ENCODE measurements at regions not wholly inside any gene's neighbourhood (a gene's known extent, or its start where the extent isn't known, plus 50 kb on each side); places are given as distances from the start of the nearest gene placed in this dataset.
"Not testable (repeated sequence)": the region's sequence is repeated elsewhere in the genome, so short reads cannot be mapped to it uniquely, and the experiment has no call there.

DNA sequence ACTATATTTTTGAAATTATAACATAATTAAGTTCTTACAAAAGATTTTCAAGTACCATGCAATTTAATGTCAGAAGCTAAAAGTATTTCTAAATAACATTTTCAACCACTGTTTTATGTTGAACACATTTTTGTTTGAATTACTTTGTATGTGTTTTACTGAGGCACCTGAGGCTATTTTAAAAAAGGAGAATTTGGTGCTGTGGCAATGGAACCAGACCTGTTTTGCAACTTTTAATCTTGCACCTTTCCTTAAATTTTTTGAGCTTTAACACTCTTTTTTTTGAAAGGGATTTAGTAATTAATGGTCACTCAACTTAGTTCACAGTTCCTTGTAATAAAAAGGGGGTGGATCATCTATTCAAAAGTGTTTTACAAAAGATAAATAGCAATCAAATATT lies 561.6 kb downstream of the ZBBX start:
- DNase-seq (ENCODE audit: low read depth, low spot score) = no peak

DNA sequence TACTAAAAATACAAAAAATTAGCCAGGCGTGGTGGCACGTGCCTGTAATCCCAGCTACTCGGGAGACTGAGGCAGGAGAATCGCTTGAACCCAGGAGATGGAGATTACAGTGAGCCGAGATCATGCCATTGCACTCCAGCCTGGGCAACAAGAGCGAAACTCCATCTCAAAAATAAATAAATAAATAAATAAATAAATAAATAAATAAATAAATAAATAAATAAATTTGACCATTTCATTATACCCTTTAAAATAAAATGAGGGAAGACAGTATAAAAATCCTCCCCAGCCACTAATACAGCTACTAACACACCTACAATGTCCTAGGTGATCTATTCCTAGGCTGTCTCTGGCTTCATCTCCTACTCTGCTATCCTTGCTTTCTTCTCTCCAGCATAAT lies 562.8 kb downstream of the ZBBX start:
- not testable (repeated sequence) for DNase-seq (ENCODE audit: low read depth, low spot score)

DNA sequence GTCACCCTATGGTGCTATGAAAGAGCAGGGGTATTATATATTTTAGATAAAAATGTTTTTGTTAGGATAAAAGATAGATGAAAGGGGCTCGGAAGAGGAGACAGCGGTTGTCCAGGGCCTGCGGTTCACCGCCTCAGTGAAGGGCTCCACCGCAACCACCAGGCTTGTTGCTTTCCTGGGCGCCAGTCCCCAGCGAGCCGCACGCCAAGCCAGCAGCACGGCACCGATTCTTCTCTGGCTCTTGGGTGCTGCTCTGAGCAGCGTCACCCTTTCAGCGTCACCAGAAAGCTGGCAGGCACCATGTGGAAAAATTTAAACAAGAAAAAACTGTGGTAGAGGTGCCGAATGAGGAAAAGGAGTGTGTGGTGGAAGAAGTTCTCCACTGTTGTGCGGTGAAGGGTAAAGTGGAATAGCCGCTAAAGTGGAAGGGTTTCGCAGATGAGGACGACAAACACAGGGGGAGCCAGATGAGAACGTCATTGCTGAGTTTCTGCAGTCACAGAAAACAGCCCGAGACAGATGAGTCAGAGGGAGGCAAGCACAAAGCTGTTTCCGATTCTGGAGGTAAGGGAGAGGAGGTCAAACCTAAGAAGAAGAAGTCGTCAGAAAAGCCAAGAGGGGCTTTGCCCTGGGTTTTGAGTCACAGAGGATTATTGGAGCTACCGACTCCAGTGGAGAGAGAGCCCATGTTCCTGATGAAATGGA lies 569.2 kb downstream of the ZBBX start:
- no peak for DNase-seq (ENCODE audit: low read depth, low spot score)

DNA sequence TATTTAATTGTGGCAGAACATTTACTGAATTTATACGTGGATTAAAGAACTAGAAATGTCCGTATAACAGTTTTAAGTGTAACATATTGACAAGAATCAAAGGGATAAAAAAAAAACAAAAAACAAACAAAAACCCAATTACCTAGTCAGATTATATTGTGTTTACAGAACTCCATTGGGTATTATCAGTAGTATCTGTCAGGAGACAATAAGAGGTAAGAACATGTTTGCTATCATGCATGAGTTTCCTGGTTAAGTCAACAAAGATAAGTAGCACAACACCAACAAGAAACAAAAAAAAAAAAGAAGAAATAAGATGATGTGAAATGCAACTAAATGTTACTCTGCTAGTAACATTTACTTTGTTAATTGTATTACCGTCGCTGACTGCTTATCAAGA lies 570.6 kb downstream of the ZBBX start:
- no peak for DNase-seq (ENCODE audit: low read depth, low spot score)

DNA sequence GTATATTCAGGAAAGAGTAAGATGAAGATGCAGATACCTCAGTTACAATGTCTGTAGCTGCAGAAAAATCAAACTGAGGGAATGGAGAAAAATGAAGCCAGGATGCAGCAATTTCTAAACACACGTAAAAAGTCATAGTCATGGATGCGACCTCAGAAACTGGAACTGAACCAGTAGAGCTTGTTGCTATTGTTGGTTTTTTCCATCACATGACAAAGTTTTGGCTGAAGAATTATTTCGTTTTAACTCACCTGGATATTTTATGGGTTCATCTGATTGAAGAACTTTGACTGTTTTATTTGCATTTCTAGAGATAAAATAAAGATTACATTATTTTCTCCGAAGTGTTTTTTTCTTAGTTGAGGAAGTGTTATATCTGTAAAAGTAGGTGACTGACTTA lies 591.2 kb downstream of the ZBBX start:
- DNase-seq (ENCODE audit: low read depth, low spot score) = no peak

DNA sequence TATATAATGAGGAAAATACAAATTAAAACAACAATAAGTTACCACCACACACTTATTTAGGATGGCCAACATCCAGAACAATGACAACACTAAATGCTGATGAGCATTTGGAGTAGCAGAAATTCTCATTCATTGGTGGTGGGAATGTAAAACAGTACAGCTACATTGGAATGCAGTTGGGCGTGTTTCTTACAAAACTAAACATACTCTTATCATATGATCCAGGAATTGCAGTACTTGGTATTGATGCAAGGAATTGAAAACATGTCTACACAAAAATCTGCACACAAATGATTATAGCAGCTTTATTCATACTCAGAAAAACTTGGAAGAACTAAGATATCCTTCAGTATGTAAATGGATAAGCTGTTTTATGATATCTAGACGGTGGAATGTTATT lies 594.2 kb downstream of the ZBBX start:
- peak; percentile 2 for DNase-seq (ENCODE audit: low read depth, low spot score)

DNA sequence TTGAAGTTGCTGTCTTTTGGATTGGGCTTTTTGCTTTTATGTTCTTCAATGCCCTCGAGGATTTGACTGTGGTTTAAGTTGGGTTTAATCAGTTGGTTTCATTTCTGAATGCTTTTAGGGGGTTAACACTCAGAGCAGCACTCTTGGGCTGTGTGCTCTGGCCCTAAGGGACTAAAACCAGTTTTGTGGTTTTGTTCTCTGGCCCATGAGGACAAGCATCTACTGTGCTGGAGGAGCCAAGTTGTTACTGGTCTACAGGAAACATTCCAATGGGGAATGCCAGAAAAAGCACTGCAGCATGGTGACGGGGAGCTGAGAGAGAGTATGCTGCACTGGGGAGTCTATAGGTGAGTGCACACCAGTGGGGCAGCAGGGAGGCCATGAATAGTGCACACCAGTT lies 596.9 kb downstream of the ZBBX start:
- DNase-seq (ENCODE audit: low read depth, low spot score) = peak; percentile 2

DNA sequence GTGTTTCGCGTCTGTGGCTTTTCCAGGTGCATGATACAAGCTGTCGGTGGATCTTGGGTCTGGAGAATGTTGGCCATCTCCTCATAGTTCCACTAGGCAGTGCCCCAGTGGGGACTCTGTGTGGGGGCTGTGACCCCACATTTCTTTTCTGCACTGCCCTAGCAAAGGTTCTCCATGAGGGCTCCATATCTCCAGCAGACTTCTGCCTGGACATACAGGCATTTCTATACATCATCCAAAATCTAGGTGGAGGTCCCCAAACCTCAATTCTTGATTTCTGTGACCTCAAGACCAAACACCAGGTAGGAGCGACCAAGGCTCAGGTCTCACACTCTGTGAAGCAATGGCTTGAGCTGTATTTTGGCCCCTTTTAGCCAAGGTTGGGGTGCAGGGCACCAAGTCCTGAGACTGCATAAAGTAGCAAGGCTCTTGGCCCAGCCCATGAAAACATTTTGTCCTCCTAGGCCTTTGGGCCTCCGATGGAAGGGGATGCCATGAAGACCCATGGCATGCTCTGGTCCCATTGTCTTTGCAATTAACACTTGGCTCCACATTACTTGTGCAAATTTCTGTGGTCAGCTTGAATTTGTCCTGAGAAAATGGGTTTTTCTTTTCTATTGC lies 615.3 kb downstream of the ZBBX start:
- DNase-seq (ENCODE audit: low read depth, low spot score) = no peak

DNA sequence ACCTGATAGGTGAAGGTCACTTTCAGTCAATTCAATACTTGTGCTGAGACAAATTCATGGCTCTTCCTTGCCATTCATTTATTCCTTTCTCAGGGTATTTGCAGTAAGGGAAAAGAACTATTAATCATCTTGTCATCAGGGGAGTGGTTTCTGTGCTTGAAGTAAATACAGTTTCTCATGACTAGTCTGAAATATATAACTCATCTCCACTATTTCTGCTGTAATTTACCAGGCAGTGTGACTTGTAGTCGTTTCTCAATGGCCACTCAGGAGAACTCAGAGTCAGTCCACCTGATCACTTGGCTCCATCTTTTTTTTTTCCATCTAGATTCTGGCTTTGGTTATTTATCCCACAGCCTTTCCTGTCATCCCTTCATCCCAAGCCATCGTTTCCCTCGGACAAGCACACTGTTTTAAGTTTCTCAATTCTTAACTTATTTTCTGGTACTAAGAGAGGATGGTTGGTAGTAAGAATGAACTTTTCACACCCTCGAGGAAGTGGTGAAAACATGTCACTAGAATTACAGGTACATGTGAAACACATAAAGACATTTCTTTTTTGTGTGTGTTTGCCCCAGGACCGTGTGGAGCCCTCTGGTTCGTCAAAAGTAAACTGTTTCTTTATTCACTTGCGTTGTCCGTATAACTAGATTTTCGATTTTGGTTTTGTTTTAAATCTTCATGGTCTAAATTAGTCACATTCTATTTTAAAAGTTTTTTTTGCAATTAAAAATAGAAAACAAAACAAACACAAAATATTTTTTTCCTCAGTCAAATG lies 620.2 kb downstream of the ZBBX start:
- DNase-seq (ENCODE audit: low read depth, low spot score) = no peak

DNA sequence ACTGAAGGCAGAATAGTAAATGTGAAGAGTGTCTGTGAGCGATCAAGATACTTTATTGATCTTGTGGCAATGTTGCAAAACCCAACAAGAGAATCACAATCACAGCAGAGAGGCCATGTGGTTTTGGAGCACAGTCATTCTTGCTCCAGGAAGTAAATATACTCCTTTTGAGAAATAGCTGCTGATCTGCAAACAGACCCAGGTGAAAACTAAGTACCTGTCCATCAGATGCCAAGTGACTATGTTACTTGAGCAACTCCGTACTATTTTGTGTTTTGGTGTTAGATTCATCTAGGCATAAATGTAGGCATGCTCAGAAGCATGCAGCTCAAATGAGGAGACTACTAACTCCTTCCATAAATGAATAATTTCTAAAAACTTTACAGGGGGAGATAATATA lies 627.9 kb downstream of the ZBBX start:
- no peak for DNase-seq (ENCODE audit: low read depth, low spot score)

DNA sequence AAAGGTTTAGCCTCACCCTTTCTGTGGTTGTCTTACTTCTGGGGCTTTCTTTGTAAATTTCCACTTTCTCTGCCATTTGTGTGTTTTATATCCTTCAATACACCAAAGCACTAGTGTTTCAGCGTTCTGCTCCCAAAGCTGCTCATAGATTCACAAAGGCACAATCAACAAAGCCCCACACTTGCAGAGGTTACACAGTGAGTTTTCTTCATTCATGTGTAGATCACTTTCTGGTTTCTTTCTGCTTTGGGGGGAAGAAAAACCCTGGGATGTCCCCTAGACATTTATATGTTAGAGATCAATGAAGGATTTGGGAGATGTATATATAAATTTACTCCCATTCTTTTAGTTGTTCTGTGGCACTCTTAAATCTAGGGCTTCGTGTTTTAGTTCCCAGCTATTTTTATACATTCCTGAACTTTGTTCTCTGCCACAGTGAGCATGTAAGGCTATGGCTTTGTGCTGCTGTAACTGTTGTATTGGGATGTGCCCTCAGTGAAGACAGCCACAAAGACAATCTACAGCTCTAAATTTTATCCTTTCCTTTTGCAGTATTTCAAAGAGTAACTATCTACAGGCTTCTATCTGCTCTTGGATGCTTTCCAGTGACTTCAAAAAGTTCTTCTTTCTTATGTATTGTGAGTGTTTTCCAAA lies 636.5 kb downstream of the ZBBX start:
- no peak for DNase-seq (ENCODE audit: low read depth, low spot score)

DNA sequence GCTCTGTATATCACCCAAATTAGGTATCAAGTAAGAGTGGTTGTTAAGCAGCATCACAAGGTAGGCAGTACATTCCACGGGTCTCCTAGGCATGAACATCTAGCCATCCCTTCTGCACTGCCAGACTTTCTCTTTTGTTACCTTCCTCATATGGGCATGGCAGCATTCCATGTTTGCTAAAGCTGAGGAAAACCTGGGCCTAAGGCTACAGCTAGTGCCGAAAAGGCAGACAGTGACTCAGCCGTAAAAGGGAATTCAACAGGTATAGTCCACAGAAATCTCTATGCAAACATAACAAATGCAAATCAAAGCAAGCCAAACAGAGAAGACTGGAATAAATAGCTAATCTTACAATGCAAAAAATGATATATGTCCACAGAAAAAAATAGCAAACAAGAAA lies 645.4 kb downstream of the ZBBX start:
- no peak for DNase-seq (ENCODE audit: low read depth, low spot score)

DNA sequence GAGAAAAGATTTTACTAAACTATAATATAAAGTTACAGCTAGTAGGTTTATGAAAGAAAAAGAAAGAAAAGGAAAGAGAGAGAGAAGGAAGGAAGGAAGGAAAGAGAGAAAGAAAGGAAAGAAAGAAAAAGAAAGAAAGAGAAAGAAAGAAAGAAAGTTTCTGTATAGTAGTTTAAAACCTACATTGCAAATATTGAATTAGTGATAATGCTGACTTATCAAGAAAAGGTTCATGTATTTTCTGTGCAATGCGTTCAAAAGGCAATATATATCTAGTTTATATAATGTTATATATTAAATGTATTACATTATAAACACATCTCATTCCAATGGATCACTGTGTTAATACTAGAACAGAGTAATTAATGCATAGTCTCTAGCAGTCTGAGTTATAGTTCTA lies 648.4 kb downstream of the ZBBX start:
- DNase-seq (ENCODE audit: low read depth, low spot score) = no peak

DNA sequence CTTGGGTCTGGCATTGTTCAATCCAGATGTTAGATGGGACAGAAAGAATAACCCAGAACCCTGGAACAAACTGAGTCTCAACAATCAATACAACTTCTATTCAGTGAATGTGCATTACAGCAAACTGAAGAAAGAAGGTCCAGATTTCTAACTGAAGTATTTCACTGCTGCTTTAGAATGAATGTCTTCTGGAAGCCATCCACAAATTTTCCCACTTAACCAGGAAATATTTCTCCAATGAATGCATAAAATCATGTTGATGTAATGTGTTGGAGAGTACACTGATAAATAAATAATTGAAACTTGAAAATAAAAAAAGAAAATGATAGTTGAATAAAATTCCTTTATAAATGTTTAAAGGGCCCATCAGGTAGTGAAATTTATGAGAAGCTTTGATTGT lies 658.6 kb downstream of the ZBBX start:
- DNase-seq (ENCODE audit: low read depth, low spot score) = no peak

DNA sequence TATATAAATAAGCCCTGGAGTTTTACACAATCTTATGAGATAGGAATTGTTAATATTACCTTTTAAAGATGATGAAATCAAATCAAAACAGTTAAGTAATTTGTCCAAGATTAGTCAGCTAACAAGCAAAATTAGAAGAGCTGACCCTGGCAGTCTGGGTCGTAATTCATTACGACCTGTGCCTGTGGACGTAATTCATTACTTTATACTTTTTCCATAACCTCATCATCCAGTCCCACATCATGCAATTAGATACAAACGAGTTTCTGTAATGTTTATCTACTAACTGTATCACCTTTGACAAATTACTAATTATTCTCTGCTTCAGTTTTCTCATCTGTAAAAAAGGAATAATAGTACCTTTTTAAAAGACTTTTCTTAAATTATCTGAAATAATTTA lies 665.9 kb downstream of the ZBBX start:
- no peak for DNase-seq (ENCODE audit: low read depth, low spot score)

DNA sequence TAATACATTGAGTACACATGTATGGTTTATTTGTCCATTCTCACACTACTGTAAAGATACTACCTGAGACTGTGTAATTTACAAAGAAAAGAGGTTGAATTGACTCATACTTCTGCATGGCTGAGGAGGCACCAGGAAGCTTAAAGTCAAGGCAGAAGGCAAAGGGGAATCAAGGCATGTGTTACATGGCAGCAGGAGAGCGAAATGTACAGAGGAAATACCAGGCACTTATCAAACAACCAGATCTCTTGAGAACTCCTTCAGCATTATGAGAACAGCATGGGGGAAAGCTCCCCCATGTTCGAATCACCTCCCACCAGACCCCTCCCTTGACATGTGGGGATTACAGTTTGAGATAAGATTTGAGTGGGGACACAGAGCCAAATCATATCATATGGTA lies 666.3 kb downstream of the ZBBX start:
- DNase-seq (ENCODE audit: low read depth, low spot score) = no peak

DNA sequence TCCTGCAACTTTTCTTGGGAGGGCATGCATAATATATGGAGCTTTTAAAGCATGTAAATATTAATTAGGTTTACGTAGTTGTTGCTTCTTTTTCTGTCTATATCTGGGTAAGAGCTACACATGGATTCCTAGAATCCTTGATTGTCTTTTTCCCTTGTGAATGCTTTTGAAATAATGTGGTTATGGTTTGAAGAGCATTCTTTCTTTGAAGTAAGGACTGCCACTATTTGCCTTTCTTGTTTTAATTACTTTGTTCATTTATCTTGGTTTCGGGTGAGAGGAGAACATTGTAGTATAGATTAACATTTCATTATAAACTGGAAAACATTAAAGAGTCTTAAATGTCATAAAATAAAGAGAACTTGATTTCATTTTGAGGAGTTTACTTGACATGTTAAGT lies 674.0 kb downstream of the ZBBX start:
- DNase-seq (ENCODE audit: low read depth, low spot score) = no peak

DNA sequence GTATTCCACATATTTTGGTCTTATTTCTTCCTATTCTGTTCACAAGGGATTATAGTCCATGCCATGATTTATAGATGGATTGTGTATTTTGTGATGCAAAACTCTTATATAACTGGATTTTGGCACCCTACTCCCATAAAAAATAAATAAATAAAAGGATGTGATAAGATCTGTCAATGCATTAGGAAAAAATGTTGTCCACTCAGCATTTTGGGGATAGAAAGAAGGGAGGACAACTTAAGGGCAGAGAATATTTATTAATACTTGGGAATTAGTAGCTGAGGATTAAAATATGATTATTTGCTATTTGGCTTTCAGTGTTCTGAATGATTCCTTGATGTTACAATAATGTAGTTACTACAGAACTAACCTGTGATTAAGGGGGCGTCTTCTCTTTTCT lies 682.6 kb downstream of the ZBBX start:
- no peak for DNase-seq (ENCODE audit: low read depth, low spot score)

DNA sequence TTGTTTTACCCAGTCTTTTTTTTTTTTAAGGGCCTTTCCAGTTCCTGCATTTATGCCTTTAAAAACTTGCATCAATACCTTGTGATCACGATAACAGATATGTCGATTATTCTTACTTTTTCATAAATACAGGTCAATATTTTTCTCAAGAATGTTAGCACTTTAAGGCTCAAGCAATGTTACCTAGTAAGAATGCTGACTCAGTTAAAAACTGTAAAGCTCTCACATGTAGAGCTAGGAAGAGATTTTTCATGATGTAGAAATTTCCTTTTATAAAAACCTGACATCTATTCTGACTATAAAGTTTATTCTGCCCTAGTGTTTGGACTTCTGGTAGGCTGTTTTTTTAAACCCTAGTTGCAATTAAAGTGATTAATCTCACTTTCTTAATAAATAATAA lies 684.0 kb downstream of the ZBBX start:
- DNase-seq (ENCODE audit: low read depth, low spot score) = no peak

DNA sequence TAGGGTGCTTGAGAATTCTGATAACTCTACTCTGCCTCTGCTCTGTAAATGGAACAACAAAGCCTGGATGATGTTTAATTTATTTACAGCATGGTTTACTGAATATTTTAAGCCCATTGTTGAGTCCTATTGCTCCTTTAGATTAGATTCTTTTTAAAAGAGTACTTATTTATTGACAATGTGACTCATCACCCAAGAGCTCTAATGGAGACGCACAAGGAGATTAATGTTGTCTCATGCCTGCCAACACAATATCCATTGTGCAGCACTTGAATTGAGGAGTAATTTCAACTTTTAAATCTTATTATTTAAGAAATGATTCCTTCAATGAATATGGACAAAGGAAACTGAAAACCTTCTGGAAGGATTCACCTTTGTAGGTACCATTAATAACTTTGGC lies 691.4 kb downstream of the ZBBX start:
- DNase-seq (ENCODE audit: low read depth, low spot score) = no peak

DNA sequence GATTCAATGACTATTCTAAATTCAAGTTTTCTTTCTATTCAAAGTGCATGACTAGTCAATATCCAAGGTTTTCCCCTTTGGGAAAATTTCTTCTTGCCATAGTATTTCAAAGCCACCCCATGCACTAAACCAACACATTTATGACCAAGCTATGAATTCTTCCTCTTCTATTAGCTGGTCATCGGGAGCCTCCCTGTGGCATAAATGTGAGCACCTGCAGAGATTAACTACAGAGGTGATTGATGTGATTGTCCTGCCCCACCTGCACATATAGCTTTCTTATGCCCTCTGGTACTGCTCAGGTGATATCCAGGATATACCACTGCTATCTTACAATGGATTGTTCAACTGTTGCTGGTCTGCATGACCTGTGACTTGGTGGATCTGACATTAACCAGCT lies 694.9 kb downstream of the ZBBX start:
- DNase-seq (ENCODE audit: low read depth, low spot score) = no peak

DNA sequence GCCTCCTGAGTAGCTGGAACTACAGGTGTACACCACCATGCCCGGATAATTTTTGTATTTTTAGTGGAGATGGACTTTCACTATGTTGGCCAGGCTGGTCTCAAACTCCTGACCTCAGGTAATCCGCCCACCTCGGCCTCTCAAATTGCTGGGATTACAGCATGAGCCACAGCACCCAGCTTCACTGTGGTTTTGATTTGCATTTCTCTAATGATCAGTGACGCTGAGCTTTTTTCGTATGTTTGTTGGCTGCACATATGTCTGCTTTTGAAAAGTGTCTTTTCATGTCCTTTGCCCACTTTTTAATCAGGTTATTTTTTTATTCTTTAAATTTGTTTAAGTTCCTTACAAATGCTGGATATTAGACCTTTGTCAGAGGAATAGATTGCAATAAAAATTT lies 696.0 kb downstream of the ZBBX start:
- DNase-seq (ENCODE audit: low read depth, low spot score) = not testable (repeated sequence)

DNA sequence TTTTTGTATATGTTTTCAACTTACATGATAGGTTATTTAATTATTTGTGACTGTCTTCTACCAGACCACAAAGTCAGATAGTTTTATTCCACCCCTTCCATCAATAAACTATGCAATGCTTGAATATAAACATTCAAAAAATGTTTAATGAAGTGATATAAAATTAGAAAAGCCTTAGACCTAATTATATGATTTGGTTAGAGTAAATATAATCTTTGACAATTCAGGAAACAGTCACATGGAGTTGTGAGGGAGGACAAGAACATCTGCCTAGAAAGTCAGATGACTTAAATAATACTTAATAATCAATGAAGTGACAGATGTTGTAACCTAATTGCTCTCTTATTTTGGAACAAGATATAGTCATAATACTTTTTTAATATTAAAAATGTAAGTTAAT lies 710.3 kb downstream of the ZBBX start:
- DNase-seq (ENCODE audit: low read depth, low spot score) = no peak
